ENCODE measurements at regions not wholly inside any gene's neighbourhood (a gene's known extent, or its start where the extent isn't known, plus 50 kb on each side); places are given as distances from the start of the nearest gene placed in this dataset.

DNA sequence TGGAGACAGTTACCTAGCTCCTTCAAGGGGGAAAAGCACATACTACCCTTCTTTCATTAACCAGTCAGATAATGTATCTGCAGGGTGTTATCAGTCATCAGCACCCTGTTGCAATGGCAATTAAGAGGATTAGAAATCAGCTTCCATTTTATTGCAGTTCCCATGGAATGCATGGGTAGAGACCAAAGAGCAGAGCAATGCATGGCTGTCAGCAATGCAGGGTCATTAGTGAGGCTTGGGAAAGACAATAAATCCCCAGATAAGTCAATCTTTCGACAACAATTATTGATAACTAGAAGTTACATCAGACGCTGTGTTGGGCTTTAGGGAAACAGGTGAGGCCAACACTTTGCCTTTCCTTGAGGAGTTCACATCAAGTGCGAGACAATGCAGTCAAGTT, 150.9 kb downstream of the MAFB start:
- DNase-seq = no peak

DNA sequence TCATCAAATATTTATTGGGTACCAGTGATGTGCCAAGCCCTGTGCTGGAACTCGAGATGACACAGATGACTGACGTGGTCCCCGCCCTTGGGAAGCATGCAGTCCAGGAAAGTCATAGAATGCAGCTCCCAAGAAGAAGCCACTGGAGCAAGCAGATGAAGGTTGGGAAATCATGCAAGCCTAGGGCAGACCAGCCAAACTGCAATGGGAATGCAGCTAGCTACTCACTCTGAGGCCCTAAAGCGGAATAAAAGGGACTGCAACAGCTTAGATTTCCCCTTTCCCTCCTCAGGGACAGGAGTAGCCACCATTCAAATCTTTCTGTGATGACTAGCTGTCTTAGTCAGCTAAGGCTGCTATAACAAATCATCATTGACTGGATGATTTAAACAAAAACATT, 152.2 kb downstream of the MAFB start:
- no peak for DNase-seq

- DNase-seq = no peak
These were observed 153.2 kb downstream of the MAFB start for GRCh38 chr20:40535816-40536215.

- peak; percentile 25 for DNase-seq
These were observed 156.9 kb downstream of the MAFB start for GRCh38 chr20:40532103-40532502.

DNA sequence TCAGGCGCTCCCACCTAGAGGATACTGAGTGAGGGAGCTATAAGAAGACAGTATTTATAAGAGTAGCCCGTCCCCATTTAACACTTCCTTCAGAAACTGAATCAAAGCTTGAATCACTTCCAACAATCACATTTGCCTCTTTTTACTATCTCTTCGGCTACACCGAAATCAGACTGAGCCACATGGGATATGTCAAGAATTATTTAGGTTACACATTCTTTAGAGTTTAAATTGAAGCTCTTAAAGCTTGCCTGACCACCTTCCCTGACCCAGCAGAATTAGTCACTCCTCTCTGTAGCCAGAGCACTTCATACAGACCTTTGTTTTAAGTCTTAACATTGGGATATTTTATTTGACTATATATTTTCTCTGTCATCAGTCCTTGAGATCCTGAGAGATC, 163.7 kb downstream of the MAFB start:
- no peak for DNase-seq

- DNase-seq = no peak
These were observed 165.0 kb downstream of the MAFB start for GRCh38 chr20:40524071-40524470.

GRCh38 chr20:40522405-40522804, 166.6 kb downstream of the MAFB start:
- no peak for DNase-seq

GRCh38 chr20:40521962-40522361, 167.1 kb downstream of the MAFB start:
- no peak for DNase-seq

DNA sequence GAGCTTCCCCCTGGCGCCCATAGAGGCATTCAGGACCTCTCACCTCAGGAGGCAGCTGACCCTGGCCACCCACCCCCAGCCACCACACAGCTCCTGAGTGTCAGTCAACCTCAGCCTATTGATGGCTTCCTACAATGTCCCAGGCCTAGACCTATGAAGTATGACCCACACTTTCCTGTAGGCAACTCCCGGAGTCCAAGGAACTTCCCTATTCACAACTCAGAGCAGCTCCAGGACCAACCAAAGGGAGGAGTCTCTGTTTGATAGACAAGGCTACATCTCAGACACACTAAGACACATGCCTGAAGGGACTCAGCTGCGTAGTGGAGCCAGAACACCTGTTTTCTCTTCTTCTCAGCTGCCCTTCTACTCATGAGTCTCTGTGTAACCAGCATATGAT, 169.1 kb downstream of the MAFB start:
- no peak for DNase-seq

DNA sequence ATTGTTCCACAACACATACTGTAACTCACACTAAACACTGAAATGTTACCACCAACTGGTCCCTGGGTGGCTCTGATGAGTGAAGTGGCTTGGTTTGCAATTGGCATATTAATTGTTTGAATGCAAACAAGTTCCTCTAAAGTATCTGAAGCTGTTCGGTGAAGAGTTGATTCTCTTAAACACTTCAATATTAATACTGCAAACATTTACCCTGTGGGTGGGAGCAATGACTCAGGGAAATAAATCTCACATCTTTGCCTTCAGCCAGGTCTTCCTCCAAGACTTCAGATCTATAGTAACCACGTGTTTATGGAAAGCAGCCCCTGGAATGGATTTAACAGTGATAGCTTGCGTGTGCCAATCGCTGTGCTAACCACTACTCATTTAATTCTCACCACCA, 176.0 kb downstream of the MAFB start:
- no peak for DNase-seq

- DNase-seq = no peak
These were observed 176.4 kb downstream of the MAFB start for GRCh38 chr20:40512591-40512990.

DNA sequence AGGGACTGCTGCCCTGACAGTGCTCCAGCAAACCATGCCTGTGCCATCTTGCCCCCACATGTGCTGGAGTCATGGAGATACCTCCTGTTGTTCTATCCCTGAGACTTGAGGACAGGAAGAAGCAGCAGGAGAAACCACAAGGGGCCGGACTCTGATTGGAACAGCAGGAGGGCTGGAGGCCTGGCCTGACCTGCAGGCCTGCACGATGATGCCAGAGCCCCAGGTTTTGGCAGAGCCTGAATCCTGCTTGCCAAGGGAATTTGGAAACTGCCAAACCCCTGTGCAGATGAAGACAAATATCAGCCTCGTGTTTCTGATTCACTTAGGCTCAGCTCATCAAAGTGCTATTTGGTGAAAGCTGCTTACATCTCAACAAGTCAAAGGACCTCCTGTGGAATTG, 177.6 kb downstream of the MAFB start:
- DNase-seq = no peak

DNA sequence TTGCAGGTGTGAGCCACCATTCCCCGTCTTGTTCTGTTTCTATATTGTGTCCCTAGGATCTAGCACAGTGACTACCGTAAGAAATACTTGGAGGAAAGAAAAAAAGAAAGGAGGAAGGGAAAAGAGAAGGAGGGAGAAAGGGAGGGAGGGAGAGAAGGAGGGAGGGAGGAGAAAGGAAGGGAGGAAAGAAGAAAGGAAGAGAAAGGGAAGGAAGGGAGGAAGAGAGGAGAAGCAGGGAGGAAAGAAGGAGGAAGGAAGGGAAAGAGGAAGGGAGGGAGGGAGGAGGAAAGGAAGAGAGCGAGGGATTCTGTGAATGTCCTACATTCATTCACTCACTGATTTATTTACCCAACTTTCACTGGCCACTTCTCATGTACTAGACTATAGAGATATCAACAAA, 178.4 kb downstream of the MAFB start:
- no peak for DNase-seq

- no peak for DNase-seq
These were observed 180.2 kb downstream of the MAFB start for GRCh38 chr20:40508821-40509220.

- peak; percentile 76 for DNase-seq
These were observed 182.5 kb downstream of the MAFB start for GRCh38 chr20:40506537-40506939.

- no peak for DNase-seq
These were observed 185.9 kb downstream of the MAFB start for GRCh38 chr20:40503119-40503518.

- no peak for DNase-seq
These were observed 186.5 kb downstream of the MAFB start for GRCh38 chr20:40502576-40502975.

DNA sequence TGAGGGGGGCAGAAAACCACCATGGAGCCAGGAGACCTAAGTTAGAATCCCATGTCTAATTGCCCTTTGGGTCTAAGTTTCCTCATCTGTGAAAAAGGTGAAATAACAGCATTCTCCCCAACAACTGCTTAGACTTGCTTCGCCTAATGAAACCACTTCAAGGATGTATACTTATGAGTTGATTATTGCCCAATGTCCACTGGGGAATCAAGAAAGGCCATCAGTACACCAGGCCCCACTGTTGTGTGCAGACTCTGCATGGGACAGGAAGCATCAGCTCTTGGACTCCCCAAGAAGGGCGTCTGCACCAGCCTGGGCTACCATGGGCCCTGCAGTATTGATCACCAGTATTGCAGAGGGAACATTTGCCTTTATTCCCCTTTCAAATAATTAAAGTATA, 189.6 kb downstream of the MAFB start:
- no peak for DNase-seq

GRCh38 chr20:40497899-40498691, 190.9 kb downstream of the MAFB start:
- peak; percentile 17 for DNase-seq

- no peak for DNase-seq
These were observed 193.1 kb downstream of the MAFB start for GRCh38 chr20:40495956-40496355.

- DNase-seq = no peak
These were observed 194.8 kb downstream of the MAFB start for GRCh38 chr20:40494248-40494647.

GRCh38 chr20:40493549-40493948, 195.5 kb downstream of the MAFB start:
- no peak for DNase-seq

DNA sequence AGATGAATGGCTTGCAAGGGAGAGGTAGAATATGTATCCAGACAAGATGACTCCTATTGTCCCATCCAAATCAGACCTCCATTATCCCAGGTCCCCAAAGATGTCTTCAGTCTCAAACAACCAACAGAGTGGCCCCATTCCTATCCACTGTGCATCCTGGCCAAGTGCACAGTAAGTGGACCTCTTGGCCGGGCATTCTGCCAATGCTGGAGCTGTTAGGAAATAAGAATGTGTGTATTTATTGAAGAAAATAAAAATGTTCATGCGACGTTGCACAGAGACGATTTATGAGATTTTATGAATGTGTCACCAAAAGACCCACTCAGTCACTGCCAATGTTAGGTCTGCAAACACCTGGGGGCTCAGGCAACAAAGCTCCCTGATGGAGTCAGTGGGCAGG, 196.0 kb downstream of the MAFB start:
- no peak for DNase-seq

- DNase-seq = no peak
These were observed 197.9 kb downstream of the MAFB start for GRCh38 chr20:40491009-40491590.

DNA sequence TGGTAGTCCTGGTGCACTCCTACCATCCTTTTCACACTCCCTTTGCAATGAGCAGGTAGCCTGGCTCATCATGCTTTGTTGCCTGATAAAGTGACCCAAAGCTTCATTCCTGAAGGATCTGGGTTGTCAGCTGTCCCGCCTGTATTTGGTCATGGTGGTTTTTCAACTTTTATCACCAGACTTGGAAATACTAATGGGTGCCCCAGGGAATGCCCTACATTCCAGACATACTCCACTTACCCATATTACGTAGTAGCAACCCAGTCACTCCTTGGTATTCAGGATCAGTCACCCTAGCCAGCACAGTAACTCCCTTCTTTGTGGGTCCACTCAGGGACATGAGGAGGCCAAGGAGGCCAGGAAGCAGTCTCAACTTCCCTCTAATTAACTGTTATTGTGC, 199.2 kb downstream of the MAFB start:
- DNase-seq = no peak
